DND-41 (cell line): ENCODE measurements at regions not wholly inside any gene's neighbourhood (a gene's known extent, or its start where the extent isn't known, plus 50 kb on each side); places are given as distances from the start of the nearest gene placed in this dataset.

Experiments
- ATAC-seq: fragments of 200-7000 bp; cut with Tn5 transposase; 3 replicates; pipeline ENCODE4 v1.9.1; 2021; ENCODE audit warnings: low read depth; ENCODE audit not compliant: insufficient read depth
- DNase-seq: peaks from one replicate; pipeline ENCODE4 v3.0.0-alpha.2; 2020
- H2AFZ ChIP-seq: 2 replicates; pipeline ENCODE4 v1.6.0; 2012; ENCODE audit warnings: low read depth, low read length
- H3K27ac ChIP-seq: 2 replicates; pipeline ENCODE4 v1.5.1; 2012; ENCODE audit warnings: low read length, inconsistent platforms
- H3K27me3 ChIP-seq: fragments of 200-600 bp; sonication (generic); 2 replicates; pipeline ENCODE4 v1.6.0; 2012; ENCODE audit warnings: low read length, mild to moderate bottlenecking, inconsistent platforms; ENCODE audit not compliant: insufficient read depth, poor library complexity
- H3K36me3 ChIP-seq: 2 replicates; pipeline ENCODE4 v1.5.1; 2012; ENCODE audit warnings: low read length, inconsistent platforms; ENCODE audit not compliant: insufficient read depth
- H3K4me1 ChIP-seq: 2 replicates; pipeline ENCODE4 v1.5.1; 2012; ENCODE audit warnings: mild to moderate bottlenecking, low read length; ENCODE audit not compliant: insufficient read depth
- H3K4me2 ChIP-seq: 2 replicates; pipeline ENCODE4 v1.6.0; 2012; ENCODE audit warnings: mild to moderate bottlenecking, moderate library complexity, low read length, inconsistent platforms; ENCODE audit not compliant: insufficient read depth
- H3K4me3 ChIP-seq, 2 experiments: fragments of 200-600 bp in 1 of 2; shearing (Covaris generic) in 1 of 2; 2 replicates each; pipeline ENCODE4 v1.5.1; 2012 to 2016; ENCODE audit warnings: inconsistent platforms in 2 of 2, low read length in 2 of 2, mild to moderate bottlenecking in 2 of 2, low read depth in 1 of 2, moderate library complexity in 1 of 2
- H3K79me2 ChIP-seq: 2 replicates; pipeline ENCODE4 v1.6.0; 2012; ENCODE audit warnings: low read length, inconsistent platforms; ENCODE audit not compliant: insufficient read depth
- H3K9ac ChIP-seq: 2 replicates; pipeline ENCODE4 v1.6.0; 2012; ENCODE audit warnings: low read depth, mild to moderate bottlenecking, inconsistent platforms, low read length, moderate library complexity
- H3K9me3 ChIP-seq: 2 replicates; pipeline ENCODE4 v1.5.1; 2012; ENCODE audit warnings: low read length, moderate library complexity, mild to moderate bottlenecking, inconsistent platforms; ENCODE audit not compliant: insufficient read depth, severe bottlenecking
- H4K20me1 ChIP-seq: 2 replicates; pipeline ENCODE4 v1.6.0; 2012; ENCODE audit warnings: low read length; ENCODE audit not compliant: insufficient read depth
- EZH2 ChIP-seq: IDR thresholded peaks from 3 replicates; pipeline ENCODE4 v1.6.1; 2012; ENCODE audit warnings: borderline replicate concordance, low read depth, mild to moderate bottlenecking, moderate library complexity, low read length, inconsistent platforms; ENCODE audit not compliant: severe bottlenecking
- TF ChIP-seq, protein P1 (sequence below): IDR thresholded peaks from 2 replicates; pipeline ENCODE4 v1.5.1; 2012; ENCODE audit warnings: borderline replicate concordance, low read length, moderate library complexity, mild to moderate bottlenecking; ENCODE audit not compliant: poor library complexity, severe bottlenecking; ENCODE audit errors: extremely low read depth

DNA sequence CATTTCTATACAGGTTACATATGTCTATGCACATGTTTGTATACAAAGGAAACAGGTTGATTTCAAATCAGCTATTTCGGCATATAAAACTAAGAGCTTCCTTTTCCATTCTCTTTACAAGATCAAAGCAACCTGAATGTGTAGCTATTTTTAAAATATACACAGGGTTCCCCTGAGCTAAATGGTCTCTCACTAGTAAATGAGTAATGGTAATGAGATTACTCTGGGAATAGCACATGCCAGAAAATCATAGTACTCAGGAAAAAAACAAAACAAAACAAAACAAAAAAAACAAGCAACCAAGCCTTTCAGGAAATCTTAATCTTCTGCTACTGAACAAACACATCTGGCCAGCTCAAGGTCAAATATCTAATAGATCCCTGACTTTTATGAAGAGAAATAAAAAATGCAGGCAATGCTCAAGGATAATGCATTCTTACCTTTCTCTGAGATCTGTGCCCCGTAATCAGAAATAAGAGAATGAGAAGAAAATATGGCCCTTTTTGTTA lies 156.6 kb upstream of the POU2AF2 start:
- Histone ChIP-seq H3K27ac (no peak overlapping the region), H3K79me2 (no peaks in the 10 kb centered on the region), H3K4me2 (no peak overlapping the region), H2AFZ (no peak overlapping the region), H4K20me1 (no peaks in the 10 kb centered on the region), H3K36me3 (no peaks in the 10 kb centered on the region), H3K27me3 (peaks cover 8% of the 10 kb centered on the region), H3K9me3 (no peaks in the 10 kb centered on the region), H3K4me1 (no peaks in the 10 kb centered on the region), H3K4me3 (no peak overlapping the region), H3K9ac (no peak overlapping the region)
- DNase-seq, result no peak
- ATAC-seq, result no peak
- TF ChIP-seq, protein P1, sequence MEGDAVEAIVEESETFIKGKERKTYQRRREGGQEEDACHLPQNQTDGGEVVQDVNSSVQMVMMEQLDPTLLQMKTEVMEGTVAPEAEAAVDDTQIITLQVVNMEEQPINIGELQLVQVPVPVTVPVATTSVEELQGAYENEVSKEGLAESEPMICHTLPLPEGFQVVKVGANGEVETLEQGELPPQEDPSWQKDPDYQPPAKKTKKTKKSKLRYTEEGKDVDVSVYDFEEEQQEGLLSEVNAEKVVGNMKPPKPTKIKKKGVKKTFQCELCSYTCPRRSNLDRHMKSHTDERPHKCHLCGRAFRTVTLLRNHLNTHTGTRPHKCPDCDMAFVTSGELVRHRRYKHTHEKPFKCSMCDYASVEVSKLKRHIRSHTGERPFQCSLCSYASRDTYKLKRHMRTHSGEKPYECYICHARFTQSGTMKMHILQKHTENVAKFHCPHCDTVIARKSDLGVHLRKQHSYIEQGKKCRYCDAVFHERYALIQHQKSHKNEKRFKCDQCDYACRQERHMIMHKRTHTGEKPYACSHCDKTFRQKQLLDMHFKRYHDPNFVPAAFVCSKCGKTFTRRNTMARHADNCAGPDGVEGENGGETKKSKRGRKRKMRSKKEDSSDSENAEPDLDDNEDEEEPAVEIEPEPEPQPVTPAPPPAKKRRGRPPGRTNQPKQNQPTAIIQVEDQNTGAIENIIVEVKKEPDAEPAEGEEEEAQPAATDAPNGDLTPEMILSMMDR, result no peak
- no peak for TF ChIP-seq EZH2

DNA sequence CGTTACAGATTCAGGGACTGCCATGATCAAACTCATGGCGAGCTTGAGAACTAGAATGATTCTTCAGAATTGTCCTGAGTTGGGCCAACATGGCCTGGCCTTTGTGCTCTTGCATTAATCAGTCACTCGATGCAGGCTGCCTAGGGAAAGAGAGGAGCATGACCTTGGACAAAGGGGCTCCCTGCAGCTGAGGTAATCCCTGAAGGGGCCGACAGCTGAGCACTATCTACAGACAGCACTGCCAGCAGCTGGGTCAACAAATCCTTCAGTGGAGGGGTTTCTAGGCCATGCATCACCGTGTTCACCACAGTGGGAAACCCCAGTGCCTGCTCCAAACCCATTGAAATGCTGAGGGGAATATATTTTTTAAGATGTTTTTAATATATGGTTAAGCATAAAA lies 159.5 kb upstream of the POU2AF2 start:
- H3K4me2 ChIP-seq, result no peak overlapping the region
- no peaks in the 10 kb centered on the region for H4K20me1 ChIP-seq
- DNase-seq (no peak), ATAC-seq (no peak)
- no peaks in the 10 kb centered on the region for H3K79me2 ChIP-seq
- H3K4me3 ChIP-seq, result no peak overlapping the region
- H3K9ac ChIP-seq, result no peak overlapping the region
- no peaks in the 10 kb centered on the region for H3K4me1 ChIP-seq
- no peaks in the 10 kb centered on the region for H3K9me3 ChIP-seq
- H3K36me3 ChIP-seq, result no peaks in the 10 kb centered on the region
- no peak overlapping the region for H3K27ac ChIP-seq
- H3K27me3 ChIP-seq, result peaks cover 5% of the 10 kb centered on the region
- H2AFZ ChIP-seq, result no peak overlapping the region
- no peak for TF ChIP-seq EZH2
- TF ChIP-seq, protein P1, result no peak

DNA sequence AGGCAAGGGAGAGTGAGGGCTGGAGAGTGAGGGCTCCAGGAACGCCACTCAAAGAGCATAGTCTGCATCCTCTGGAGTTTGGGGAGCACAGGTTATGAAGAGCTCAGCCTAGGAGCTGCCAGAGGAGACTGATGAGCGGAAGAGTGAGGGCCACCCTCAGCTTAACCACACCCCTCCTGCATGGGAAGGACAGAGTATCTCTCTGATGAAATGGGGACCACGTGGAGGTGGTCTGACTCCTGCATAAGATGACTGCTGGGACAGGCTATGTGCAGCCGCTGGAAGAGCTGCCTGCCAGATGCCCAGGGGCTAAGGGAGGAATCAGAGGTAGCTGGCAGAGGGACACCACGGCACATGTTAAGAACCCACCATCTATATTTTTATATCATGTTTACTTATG lies 162.9 kb upstream of the POU2AF2 start:
- H3K9ac ChIP-seq, result no peak overlapping the region
- no peaks in the 10 kb centered on the region for H3K27me3 ChIP-seq
- DNase-seq (no peak), ATAC-seq (no peak)
- H3K9me3 ChIP-seq, result no peaks in the 10 kb centered on the region
- H3K79me2 ChIP-seq, result no peaks in the 10 kb centered on the region
- H3K4me1 ChIP-seq, result no peaks in the 10 kb centered on the region
- H3K4me3 ChIP-seq, result no peak overlapping the region
- H3K4me2 ChIP-seq, result no peak overlapping the region
- H3K36me3 ChIP-seq, result no peaks in the 10 kb centered on the region
- H3K27ac ChIP-seq, result no peak overlapping the region
- TF ChIP-seq, protein P1, result no peak
- no peak for TF ChIP-seq EZH2
- no peaks in the 10 kb centered on the region for H4K20me1 ChIP-seq
- H2AFZ ChIP-seq, result no peak overlapping the region

DNA sequence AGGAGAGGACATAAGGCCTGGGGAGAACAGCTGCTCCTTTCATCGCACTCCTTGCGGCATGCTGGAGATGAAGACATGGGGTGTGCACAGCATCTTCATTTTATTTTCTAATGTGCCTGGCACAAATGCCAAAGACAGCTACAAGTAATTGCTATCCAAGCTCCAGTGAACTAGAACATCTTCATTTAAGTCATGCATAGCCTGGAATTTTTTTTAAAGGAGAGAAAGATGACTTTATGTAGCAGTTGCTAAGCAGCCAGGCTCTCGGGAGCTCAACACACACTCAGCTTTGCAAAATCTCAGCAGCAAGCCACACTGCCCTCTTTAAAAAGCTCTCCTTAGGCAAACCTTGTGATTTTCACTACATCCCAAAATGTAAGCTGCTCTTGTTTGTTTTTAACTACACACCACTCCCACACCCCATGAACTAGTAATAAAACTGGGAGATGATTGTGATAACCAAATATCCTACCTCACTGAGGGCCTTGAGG lies 164.5 kb upstream of the POU2AF2 start:
- DNase-seq, result no peak
- Histone ChIP-seq H4K20me1 (no peaks in the 10 kb centered on the region), H3K27me3 (no peaks in the 10 kb centered on the region), H3K27ac (no peak overlapping the region), H3K9ac (no peak overlapping the region), H3K4me1 (no peaks in the 10 kb centered on the region), H3K4me2 (no peak overlapping the region), H3K36me3 (no peaks in the 10 kb centered on the region), H2AFZ (no peak overlapping the region), H3K9me3 (no peaks in the 10 kb centered on the region), H3K79me2 (no peaks in the 10 kb centered on the region), H3K4me3 (no peak overlapping the region)
- TF ChIP-seq, protein P1, result no peak
- ATAC-seq, result no peak
